Esophagus muscularis mucosa (tissue), 4 donors: ENCODE measurements at regions not wholly inside any gene's neighbourhood (a gene's known extent, or its start where the extent isn't known, plus 50 kb on each side); places are given as distances from the start of the nearest gene placed in this dataset.

ENCODE experiments used
- EP300 ChIP-seq: sonication (generic); formaldehyde crosslinking; IDR thresholded peaks from one replicate; pipeline ENCODE4 v1.6.1; 2017; ENCODE audit warnings: antibody characterized with exemption
- POLR2A ChIP-seq: fragments of 450-650 bp; IDR thresholded peaks from one replicate; pipeline ENCODE4 v1.6.1; 2017; ENCODE audit warnings: antibody characterized with exemption, moderate library complexity, mild to moderate bottlenecking, low read depth
- POLR2AphosphoS5 ChIP-seq, 2 donors: sonication (generic); formaldehyde crosslinking; IDR thresholded peaks; one replicate each; pipeline ENCODE4 v1.6.1; 2017; ENCODE audit warnings: antibody characterized with exemption in 2 of 2
- TF ChIP-seq, protein P1 (sequence below), 3 experiments: fragments of 200-600 bp in 2 of 3; fragments of 450-650 bp in 1 of 3; sonication (generic) in 2 of 3; IDR thresholded peaks; one replicate each; pipeline ENCODE4 v1.5.1; 2017 to 2019; ENCODE audit warnings: antibody characterized with exemption in 3 of 3, mild to moderate bottlenecking in 2 of 3, moderate library complexity in 1 of 3

- TF ChIP-seq POLR2AphosphoS5 (IDR thresholded peaks at IDR 0.05) (no peak), POLR2A (no peak), EP300 (no peak)
- TF ChIP-seq, protein P1, sequence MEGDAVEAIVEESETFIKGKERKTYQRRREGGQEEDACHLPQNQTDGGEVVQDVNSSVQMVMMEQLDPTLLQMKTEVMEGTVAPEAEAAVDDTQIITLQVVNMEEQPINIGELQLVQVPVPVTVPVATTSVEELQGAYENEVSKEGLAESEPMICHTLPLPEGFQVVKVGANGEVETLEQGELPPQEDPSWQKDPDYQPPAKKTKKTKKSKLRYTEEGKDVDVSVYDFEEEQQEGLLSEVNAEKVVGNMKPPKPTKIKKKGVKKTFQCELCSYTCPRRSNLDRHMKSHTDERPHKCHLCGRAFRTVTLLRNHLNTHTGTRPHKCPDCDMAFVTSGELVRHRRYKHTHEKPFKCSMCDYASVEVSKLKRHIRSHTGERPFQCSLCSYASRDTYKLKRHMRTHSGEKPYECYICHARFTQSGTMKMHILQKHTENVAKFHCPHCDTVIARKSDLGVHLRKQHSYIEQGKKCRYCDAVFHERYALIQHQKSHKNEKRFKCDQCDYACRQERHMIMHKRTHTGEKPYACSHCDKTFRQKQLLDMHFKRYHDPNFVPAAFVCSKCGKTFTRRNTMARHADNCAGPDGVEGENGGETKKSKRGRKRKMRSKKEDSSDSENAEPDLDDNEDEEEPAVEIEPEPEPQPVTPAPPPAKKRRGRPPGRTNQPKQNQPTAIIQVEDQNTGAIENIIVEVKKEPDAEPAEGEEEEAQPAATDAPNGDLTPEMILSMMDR (IDR thresholded peaks at IDR 0.05): no peak
Observed at GRCh38 chr22:22730655-22731373, 86.4 kb downstream of the GGTLC2 start.
